Adipocyte (in vitro differentiated cells): ENCODE measurements at regions not wholly inside any gene's neighbourhood (a gene's known extent, or its start where the extent isn't known, plus 50 kb on each side); places are given as distances from the start of the nearest gene placed in this dataset.
"Not testable (repeated sequence)": the region's sequence is repeated elsewhere in the genome, so short reads cannot be mapped to it uniquely, and the experiment has no call there.

Experiments used
- DNase-seq: peaks from one replicate; pipeline ENCODE4 v3.0.0-alpha.2; 2015; ENCODE audit warnings: low read depth
- H3K27me3 ChIP-seq: replicated peaks from 2 replicates; pipeline ENCODE4 v1.7.0; 2013; ENCODE audit warnings: mild to moderate bottlenecking, low read length, moderate library complexity; ENCODE audit not compliant: control insufficient read depth, insufficient read depth
- H3K36me3 ChIP-seq: 2 replicates; pipeline ENCODE4 v1.7.0; 2013; ENCODE audit warnings: low read length, mild to moderate bottlenecking, moderate library complexity; ENCODE audit not compliant: control insufficient read depth, insufficient read depth, severe bottlenecking
- H3K4me1 ChIP-seq: 2 replicates; pipeline ENCODE4 v1.7.0; 2013; ENCODE audit warnings: mild to moderate bottlenecking, low read length, moderate library complexity; ENCODE audit not compliant: control insufficient read depth, insufficient read depth
- H3K4me3 ChIP-seq: 2 replicates; pipeline ENCODE4 v1.7.0; 2013; ENCODE audit warnings: mild to moderate bottlenecking, low read length, moderate library complexity
- H3K9ac ChIP-seq: 2 replicates; pipeline ENCODE4 v1.7.0; 2013; ENCODE audit warnings: mild to moderate bottlenecking, low read length, moderate library complexity
- H3K9me3 ChIP-seq: 2 replicates; pipeline ENCODE4 v1.7.0; 2013; ENCODE audit warnings: mild to moderate bottlenecking, low read length, moderate library complexity; ENCODE audit not compliant: control insufficient read depth

GRCh38 chr2:186384226-186384625, 101.8 kb upstream of the ZC3H15 start:
- Histone ChIP-seq H3K9me3 (peaks cover 4% of the 10 kb centered on the region), H3K36me3 (no peaks in the 10 kb centered on the region), H3K4me3 (no peak overlapping the region), H3K27me3 (no peaks in the 10 kb centered on the region), H3K9ac (no peak overlapping the region), H3K4me1 (no peaks in the 10 kb centered on the region)
- DNase-seq = peak; percentile 7

GRCh38 chr2:186385638-186386201, 100.3 kb upstream of the ZC3H15 start:
- DNase-seq, H3K4me1 ChIP-seq: not testable (repeated sequence)

GRCh38 chr2:186399082-186399644, 86.9 kb upstream of the ZC3H15 start:
- Histone ChIP-seq H3K9me3 (no peaks in the 10 kb centered on the region), H3K9ac (no peak overlapping the region), H3K27me3 (no peaks in the 10 kb centered on the region), H3K36me3 (no peaks in the 10 kb centered on the region), H3K4me1 (no peaks in the 10 kb centered on the region), H3K4me3 (no peak overlapping the region)
- DNase-seq = no peak

More at GRCh38 chr2:186385638-186386201, 100.3 kb upstream of the ZC3H15 start:
- H3K27me3 ChIP-seq, H3K4me3 ChIP-seq, H3K9ac ChIP-seq, H3K36me3 ChIP-seq, H3K9me3 ChIP-seq: not testable (repeated sequence)

DNA sequence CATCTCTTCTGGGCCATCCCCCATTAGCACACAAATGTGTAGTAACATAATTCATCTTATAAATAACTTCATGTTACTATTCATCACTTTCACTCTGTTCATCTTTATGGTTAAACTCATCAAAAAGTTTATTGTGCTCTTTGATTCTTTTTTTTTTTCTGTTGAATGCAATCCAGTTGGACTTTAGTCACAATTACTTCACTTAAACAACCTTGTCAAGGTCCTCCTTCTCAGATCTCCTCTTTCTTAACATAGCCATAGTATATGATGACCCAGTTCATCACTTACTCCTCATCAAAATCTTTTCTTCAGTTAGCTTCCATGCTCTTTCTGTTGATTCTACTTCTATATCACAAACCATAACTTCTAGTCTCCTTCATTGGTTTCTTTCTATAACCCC, 80.2 kb upstream of the ZC3H15 start:
- H3K27me3 ChIP-seq = no peaks in the 10 kb centered on the region
- no peak overlapping the region for H3K4me3 ChIP-seq
- no peaks in the 10 kb centered on the region for H3K9me3 ChIP-seq
- DNase-seq = no peak
- no peaks in the 10 kb centered on the region for H3K36me3 ChIP-seq
- H3K9ac ChIP-seq = no peak overlapping the region
- no peaks in the 10 kb centered on the region for H3K4me1 ChIP-seq

DNA sequence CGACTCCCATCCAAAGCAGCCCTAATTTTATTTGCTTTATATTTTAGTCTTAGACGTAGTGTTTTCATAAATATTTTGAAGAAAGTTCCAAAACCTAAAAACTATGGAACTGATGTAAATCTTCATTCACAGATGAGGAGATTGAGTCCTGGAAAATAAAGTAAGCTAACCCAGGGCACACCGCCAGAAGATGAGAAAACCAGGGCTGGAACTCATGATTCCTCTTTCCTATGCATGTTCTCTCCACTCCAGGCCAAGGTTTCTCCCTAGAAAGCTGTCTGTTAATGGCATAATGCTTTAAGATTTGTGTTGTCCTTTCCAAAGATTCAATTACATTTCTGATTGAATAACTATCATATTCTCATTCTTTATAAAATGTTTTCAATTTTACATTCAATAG, 78.4 kb upstream of the ZC3H15 start:
- no peak overlapping the region for H3K9ac ChIP-seq
- H3K36me3 ChIP-seq = no peaks in the 10 kb centered on the region
- no peaks in the 10 kb centered on the region for H3K9me3 ChIP-seq
- no peak overlapping the region for H3K4me3 ChIP-seq
- no peaks in the 10 kb centered on the region for H3K27me3 ChIP-seq
- DNase-seq = no peak
- H3K4me1 ChIP-seq = no peaks in the 10 kb centered on the region

GRCh38 chr2:186410802-186411201, 75.3 kb upstream of the ZC3H15 start:
- DNase-seq = no peak
- Histone ChIP-seq H3K27me3 (no peaks in the 10 kb centered on the region), H3K36me3 (no peaks in the 10 kb centered on the region)

DNA sequence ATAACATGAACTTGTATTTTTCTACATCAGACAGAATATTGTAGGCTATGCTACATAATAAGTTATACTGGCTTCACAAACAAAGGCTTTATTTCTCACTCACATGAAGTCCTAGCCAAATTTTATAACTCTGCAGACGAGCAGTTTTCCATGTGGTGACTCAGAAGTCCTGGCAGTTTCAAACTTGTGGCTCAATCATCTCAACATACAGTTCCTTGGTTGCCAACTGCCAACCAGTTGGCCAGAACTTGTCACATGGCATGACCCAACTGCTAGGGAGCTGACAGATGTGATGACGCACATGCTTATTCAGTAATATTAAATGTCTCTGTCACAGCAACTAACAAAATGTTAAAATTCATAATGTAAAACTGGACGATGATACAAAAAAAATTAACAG, 63.8 kb upstream of the ZC3H15 start:
- H3K9me3 ChIP-seq = no peaks in the 10 kb centered on the region
- peaks cover 14% of the 10 kb centered on the region for H3K4me1 ChIP-seq
- H3K27me3 ChIP-seq = no peaks in the 10 kb centered on the region
- DNase-seq = peak; percentile 52
- H3K36me3 ChIP-seq = no peaks in the 10 kb centered on the region
- peak overlapping the region; percentile 48 for H3K4me3 ChIP-seq
- H3K9ac ChIP-seq = peak overlapping the region; percentile 13

More at GRCh38 chr2:186410802-186411201, 75.3 kb upstream of the ZC3H15 start:
- no peak overlapping the region for H3K9ac ChIP-seq
- H3K9me3 ChIP-seq = peaks cover 4% of the 10 kb centered on the region
- H3K4me3 ChIP-seq = no peak overlapping the region
- H3K4me1 ChIP-seq = no peaks in the 10 kb centered on the region

DNA sequence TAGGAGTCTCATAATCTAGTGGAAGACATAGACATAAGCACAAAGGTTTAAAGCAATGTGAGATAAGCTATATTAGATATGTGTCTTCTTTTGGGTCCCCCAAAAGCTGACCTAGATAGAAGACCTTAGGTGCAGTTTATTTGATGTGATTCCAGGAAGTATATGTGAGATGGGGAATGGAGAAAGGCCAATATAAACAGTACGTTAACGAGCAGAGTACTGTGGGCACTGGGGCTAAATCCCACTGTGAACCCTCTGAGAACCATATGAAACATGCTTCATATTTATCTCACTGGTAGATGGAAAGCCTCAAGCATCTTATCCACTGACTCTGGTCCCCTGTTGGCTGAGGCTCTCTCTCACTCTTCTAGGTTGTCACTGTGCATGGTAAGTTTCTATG, 62.6 kb upstream of the ZC3H15 start:
- Histone ChIP-seq H3K36me3 (no peaks in the 10 kb centered on the region), H3K9ac (no peak overlapping the region), H3K9me3 (no peaks in the 10 kb centered on the region), H3K4me1 (peaks cover 14% of the 10 kb centered on the region), H3K4me3 (no peak overlapping the region), H3K27me3 (no peaks in the 10 kb centered on the region)
- DNase-seq = no peak

GRCh38 chr2:186424265-186424664, 61.8 kb upstream of the ZC3H15 start:
- Histone ChIP-seq H3K9me3 (no peaks in the 10 kb centered on the region), H3K36me3 (no peaks in the 10 kb centered on the region), H3K4me3 (no peak overlapping the region), H3K27me3 (no peaks in the 10 kb centered on the region), H3K9ac (no peak overlapping the region), H3K4me1 (peaks cover 20% of the 10 kb centered on the region)
- no peak for DNase-seq

DNA sequence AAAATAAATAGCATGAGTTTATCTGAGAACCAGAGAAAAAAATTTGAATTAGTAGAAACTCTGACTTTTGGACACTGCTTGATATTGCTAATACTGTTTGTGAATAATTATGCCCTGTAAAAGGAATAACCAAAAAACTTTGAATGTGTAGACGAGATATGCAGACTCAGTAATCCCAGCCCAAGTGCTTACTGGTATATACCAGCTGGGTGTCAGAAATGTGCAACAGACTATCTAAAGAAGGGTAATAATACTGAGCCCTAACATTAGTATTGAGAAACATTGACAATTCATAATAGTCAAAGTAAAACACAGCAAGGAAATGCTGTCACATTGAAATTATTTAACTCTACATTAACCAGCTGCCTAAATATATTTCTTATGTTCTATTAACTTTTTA, 60.5 kb upstream of the ZC3H15 start:
- no peak overlapping the region for H3K4me3 ChIP-seq

GRCh38 chr2:186426153-186427016, 59.7 kb upstream of the ZC3H15 start:
- no peak for DNase-seq
- Histone ChIP-seq H3K4me3 (no peak overlapping the region), H3K9ac (no peak overlapping the region), H3K36me3 (no peaks in the 10 kb centered on the region), H3K4me1 (peaks cover 22% of the 10 kb centered on the region), H3K9me3 (no peaks in the 10 kb centered on the region), H3K27me3 (no peaks in the 10 kb centered on the region)

More for the DNA sequence above, 60.5 kb upstream of the ZC3H15 start:
- Histone ChIP-seq H3K27me3 (no peaks in the 10 kb centered on the region), H3K36me3 (no peaks in the 10 kb centered on the region), H3K9ac (no peak overlapping the region), H3K4me1 (peaks cover 23% of the 10 kb centered on the region), H3K9me3 (no peaks in the 10 kb centered on the region)
- no peak for DNase-seq
